ENCODE measurements at regions not wholly inside any gene's neighbourhood (a gene's known extent, or its start where the extent isn't known, plus 50 kb on each side); places are given as distances from the start of the nearest gene placed in this dataset.

- TF ChIP-seq ZNF565 (CRISPR knock-in tag; conservative IDR thresholded peaks at IDR 0.05; ENCODE audit: low read depth): no peak
- no peak for ATAC-seq
These were observed 358.9 kb downstream of the ZEB2 start for GRCh38 chr2:144161061-144161460.

GRCh38 chr2:144159240-144159639 is 360.7 kb downstream of the ZEB2 start:
- ATAC-seq: no peak
- TF ChIP-seq OSR1 (CRISPR knock-in tag; IDR thresholded peaks at IDR 0.05) (no peak), RARB (CRISPR knock-in tag; IDR thresholded peaks at IDR 0.05) (no peak), ISL1 (CRISPR knock-in tag; IDR thresholded peaks at IDR 0.05) (no peak), ESRRG (CRISPR knock-in tag; IDR thresholded peaks at IDR 0.05) (no peak)
- TF ChIP-seq, protein P1, sequence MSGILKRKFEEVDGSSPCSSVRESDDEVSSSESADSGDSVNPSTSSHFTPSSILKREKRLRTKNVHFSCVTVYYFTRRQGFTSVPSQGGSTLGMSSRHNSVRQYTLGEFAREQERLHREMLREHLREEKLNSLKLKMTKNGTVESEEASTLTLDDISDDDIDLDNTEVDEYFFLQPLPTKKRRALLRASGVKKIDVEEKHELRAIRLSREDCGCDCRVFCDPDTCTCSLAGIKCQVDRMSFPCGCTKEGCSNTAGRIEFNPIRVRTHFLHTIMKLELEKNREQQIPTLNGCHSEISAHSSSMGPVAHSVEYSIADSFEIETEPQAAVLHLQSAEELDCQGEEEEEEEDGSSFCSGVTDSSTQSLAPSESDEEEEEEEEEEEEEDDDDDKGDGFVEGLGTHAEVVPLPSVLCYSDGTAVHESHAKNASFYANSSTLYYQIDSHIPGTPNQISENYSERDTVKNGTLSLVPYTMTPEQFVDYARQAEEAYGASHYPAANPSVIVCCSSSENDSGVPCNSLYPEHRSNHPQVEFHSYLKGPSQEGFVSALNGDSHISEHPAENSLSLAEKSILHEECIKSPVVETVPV (CRISPR knock-in tag; IDR thresholded peaks at IDR 0.05): no peak

DNA sequence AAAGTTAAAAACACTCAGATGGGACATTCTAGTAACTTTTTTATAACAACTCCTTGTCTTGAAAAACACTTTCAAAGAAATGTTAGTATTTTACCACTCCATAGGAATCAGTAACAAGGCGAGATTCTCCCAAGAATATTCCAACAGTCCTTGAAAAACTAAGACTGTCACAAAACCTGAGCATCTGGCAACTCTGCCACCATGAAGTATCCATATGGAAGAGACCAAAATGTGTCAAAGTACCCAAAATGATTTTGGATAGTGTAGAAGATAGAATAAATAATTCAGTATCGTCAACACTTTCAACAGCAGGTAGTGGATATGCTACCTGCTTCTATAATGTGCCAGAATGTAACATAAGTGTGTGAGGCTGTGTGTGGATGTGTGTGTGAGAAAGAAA is 361.8 kb downstream of the ZEB2 start:
- TF ChIP-seq ZC3H10 (CRISPR knock-in tag; IDR thresholded peaks at IDR 0.05) (no peak), ARNTL (CRISPR knock-in tag; IDR thresholded peaks at IDR 0.05; ENCODE audit: borderline replicate concordance, low read depth) (no peak)
- no peak for ATAC-seq

DNA sequence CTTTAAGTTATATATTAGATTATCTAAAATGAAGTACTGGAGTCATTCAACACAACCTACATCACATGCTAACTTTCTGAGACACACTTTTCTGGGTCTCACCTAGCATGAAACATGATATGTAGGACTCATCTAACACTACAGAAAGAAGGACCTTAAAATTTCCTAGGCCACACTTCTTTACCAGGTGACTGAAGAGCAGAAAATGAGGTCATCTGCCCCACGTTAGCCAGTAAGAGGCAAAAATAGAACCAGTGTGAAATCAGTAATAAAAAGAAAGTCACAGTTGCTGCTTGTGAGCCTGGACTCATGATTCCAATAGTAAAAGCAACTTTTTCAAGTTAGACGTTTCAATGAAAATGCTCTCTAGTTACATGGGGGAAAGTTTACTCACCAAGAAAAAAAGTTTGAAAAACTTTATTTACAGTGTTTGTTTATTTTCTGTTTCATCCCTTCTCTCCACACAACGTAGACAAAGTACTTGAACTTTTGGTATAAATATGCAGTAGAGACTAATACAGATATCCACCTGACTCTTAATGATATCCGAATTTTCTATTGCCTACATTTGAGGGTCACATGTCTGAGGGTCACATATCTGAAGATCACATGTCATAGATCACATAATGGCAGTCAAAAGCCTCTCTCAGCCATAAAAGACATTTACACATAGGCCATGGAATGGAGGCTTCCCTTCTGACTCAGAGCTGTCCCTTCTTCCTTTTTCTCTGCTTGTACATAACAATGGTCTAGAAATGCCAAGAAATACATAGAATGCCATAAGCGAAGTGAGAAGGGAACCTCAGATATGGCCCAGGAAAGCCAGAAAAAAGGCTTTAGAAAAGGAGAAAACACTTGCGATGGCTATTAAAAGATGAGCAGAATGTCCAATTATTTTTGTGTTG is 362.9 kb downstream of the ZEB2 start:
- ATAC-seq: no peak
- TF ChIP-seq ZC3H10 (CRISPR knock-in tag; IDR thresholded peaks at IDR 0.05) (no peak), GLIS3 (CRISPR knock-in tag; IDR thresholded peaks at IDR 0.05) (no peak), SNAI2 (CRISPR knock-in tag; IDR thresholded peaks at IDR 0.05) (no peak), ESRRG (CRISPR knock-in tag; IDR thresholded peaks at IDR 0.05) (no peak), ARNTL (CRISPR knock-in tag; IDR thresholded peaks at IDR 0.05; ENCODE audit: borderline replicate concordance, low read depth) (no peak), TCF4 (CRISPR knock-in tag; IDR thresholded peaks at IDR 0.05; ENCODE audit: borderline replicate concordance) (no peak), TOX (CRISPR knock-in tag; IDR thresholded peaks at IDR 0.05; ENCODE audit: borderline replicate concordance) (no peak), ZFP30 (CRISPR knock-in tag; IDR thresholded peaks at IDR 0.05) (no peak), ZNF8 (CRISPR knock-in tag; IDR thresholded peaks at IDR 0.05) (no peak), ZNF565 (CRISPR knock-in tag; conservative IDR thresholded peaks at IDR 0.05; ENCODE audit: low read depth) (no peak), CSDC2 (CRISPR knock-in tag; IDR thresholded peaks at IDR 0.05) (no peak), ZNF70 (CRISPR knock-in tag; IDR thresholded peaks at IDR 0.05) (no peak), PPARA (CRISPR knock-in tag; IDR thresholded peaks at IDR 0.05; ENCODE audit: borderline replicate concordance) (no peak), OSR1 (CRISPR knock-in tag; IDR thresholded peaks at IDR 0.05) (no peak), CREB5 (CRISPR knock-in tag; IDR thresholded peaks at IDR 0.05; ENCODE audit: low read depth) (no peak)
- TF ChIP-seq, protein P1 (CRISPR knock-in tag; IDR thresholded peaks at IDR 0.05): no peak
- TF ChIP-seq, protein P2, sequence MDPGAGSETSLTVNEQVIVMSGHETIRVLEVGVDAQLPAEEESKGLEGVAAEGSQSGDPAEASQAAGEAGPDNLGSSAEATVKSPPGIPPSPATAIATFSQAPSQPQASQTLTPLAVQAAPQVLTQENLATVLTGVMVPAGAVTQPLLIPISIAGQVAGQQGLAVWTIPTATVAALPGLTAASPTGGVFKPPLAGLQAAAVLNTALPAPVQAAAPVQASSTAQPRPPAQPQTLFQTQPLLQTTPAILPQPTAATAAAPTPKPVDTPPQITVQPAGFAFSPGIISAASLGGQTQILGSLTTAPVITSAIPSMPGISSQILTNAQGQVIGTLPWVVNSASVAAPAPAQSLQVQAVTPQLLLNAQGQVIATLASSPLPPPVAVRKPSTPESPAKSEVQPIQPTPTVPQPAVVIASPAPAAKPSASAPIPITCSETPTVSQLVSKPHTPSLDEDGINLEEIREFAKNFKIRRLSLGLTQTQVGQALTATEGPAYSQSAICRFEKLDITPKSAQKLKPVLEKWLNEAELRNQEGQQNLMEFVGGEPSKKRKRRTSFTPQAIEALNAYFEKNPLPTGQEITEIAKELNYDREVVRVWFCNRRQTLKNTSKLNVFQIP (CRISPR knock-in tag; IDR thresholded peaks at IDR 0.05; ENCODE audit: borderline replicate concordance, low read depth): no peak

DNA sequence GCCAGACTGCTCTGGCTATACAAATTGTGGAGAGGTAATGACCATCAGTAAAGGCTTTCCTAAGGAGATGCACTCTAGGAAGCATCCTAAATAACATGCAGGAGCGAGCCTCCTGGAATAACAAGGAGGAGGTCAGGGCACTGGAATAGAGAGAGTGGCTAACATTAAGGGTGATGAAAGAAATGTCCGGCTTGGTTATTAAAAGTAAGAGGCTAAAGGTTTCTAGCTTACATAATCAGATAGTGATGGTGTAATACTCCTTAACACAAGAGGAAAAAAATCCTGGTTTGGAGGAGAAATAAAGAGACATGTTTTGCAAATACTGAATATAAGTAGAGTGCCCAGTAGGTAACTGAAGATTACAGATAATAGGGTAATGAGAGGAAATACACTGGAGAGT is 365.7 kb downstream of the ZEB2 start:
- no peak for ATAC-seq
- TF ChIP-seq ZC3H10 (CRISPR knock-in tag; IDR thresholded peaks at IDR 0.05) (no peak), TOX (CRISPR knock-in tag; IDR thresholded peaks at IDR 0.05; ENCODE audit: borderline replicate concordance) (no peak), ISL1 (CRISPR knock-in tag; IDR thresholded peaks at IDR 0.05) (no peak), OSR1 (CRISPR knock-in tag; IDR thresholded peaks at IDR 0.05) (no peak)
